Chondrocyte (in vitro differentiated cells): ENCODE measurements at regions not wholly inside any gene's neighbourhood (a gene's known extent, or its start where the extent isn't known, plus 50 kb on each side); places are given as distances from the start of the nearest gene placed in this dataset.

ENCODE experiments used
- DNase-seq: peaks from one replicate; pipeline ENCODE4 v3.0.0; 2021; ENCODE audit warnings: mixed read lengths, low spot score
- H3K27ac Mint-ChIP-seq: one replicate; pipeline ENCODE4 v1.8.0; 2021; ENCODE audit warnings: mild to moderate bottlenecking, moderate library complexity, mixed read lengths; ENCODE audit not compliant: unreplicated experiment
- H3K27me3 Mint-ChIP-seq: 2 replicates; pipeline ENCODE4 v1.8.0; 2021; ENCODE audit warnings: low read depth, mixed read lengths
- H3K36me3 Mint-ChIP-seq: 2 replicates; pipeline ENCODE4 v1.8.0; 2021; ENCODE audit warnings: low read depth, mixed read lengths
- H3K4me1 Mint-ChIP-seq: 2 replicates; pipeline ENCODE4 v1.8.0; 2021; ENCODE audit warnings: low read depth, mild to moderate bottlenecking, mixed read lengths
- H3K4me3 Mint-ChIP-seq: one replicate; pipeline ENCODE4 v1.8.0; 2021; ENCODE audit warnings: mild to moderate bottlenecking, moderate library complexity, mixed read lengths; ENCODE audit not compliant: unreplicated experiment
- H3K9me3 Mint-ChIP-seq: 2 replicates; pipeline ENCODE4 v1.8.0; 2021; ENCODE audit warnings: low read depth, mixed read lengths
- CTCF ChIP-seq: fragments of 200-600 bp; sonication (generic); IDR thresholded peaks from 2 replicates; pipeline ENCODE4 v1.5.0; 2021; ENCODE audit warnings: antibody characterized with exemption, mild to moderate bottlenecking, moderate library complexity

- TF ChIP-seq CTCF, result no peak
- no peak overlapping the region for H3K4me3 Mint-ChIP-seq
- no peaks in the 10 kb centered on the region for H3K36me3 Mint-ChIP-seq
- DNase-seq, result no peak
- H3K4me1 Mint-ChIP-seq, result no peaks in the 10 kb centered on the region
- no peak overlapping the region for H3K27ac Mint-ChIP-seq
- no peaks in the 10 kb centered on the region for H3K9me3 Mint-ChIP-seq
- peaks cover 2% of the 10 kb centered on the region for H3K27me3 Mint-ChIP-seq
These were observed 212.0 kb upstream of the ID2 start for GRCh38 chr2:8469709-8470493.

GRCh38 chr2:8472545-8473323 is 209.1 kb upstream of the ID2 start:
- no peak overlapping the region for H3K4me3 Mint-ChIP-seq
- H3K4me1 Mint-ChIP-seq, result no peaks in the 10 kb centered on the region
- DNase-seq, result no peak
- no peak overlapping the region for H3K27ac Mint-ChIP-seq
- no peaks in the 10 kb centered on the region for H3K36me3 Mint-ChIP-seq
- H3K9me3 Mint-ChIP-seq, result no peaks in the 10 kb centered on the region
- peaks cover 2% of the 10 kb centered on the region for H3K27me3 Mint-ChIP-seq
- TF ChIP-seq CTCF, result no peak

GRCh38 chr2:8475349-8476031 is 206.4 kb upstream of the ID2 start:
- no peak for DNase-seq
- H3K27me3 Mint-ChIP-seq, result no peaks in the 10 kb centered on the region
- H3K9me3 Mint-ChIP-seq, result no peaks in the 10 kb centered on the region
- H3K36me3 Mint-ChIP-seq, result no peaks in the 10 kb centered on the region
- no peak overlapping the region for H3K27ac Mint-ChIP-seq
- no peak for TF ChIP-seq CTCF
- H3K4me3 Mint-ChIP-seq, result no peak overlapping the region
- no peaks in the 10 kb centered on the region for H3K4me1 Mint-ChIP-seq

- no peak overlapping the region for H3K27ac Mint-ChIP-seq
- no peak for TF ChIP-seq CTCF
- H3K27me3 Mint-ChIP-seq, result peaks cover 2% of the 10 kb centered on the region
- no peaks in the 10 kb centered on the region for H3K4me1 Mint-ChIP-seq
- no peak for DNase-seq
- no peaks in the 10 kb centered on the region for H3K9me3 Mint-ChIP-seq
- H3K4me3 Mint-ChIP-seq, result no peak overlapping the region
- no peaks in the 10 kb centered on the region for H3K36me3 Mint-ChIP-seq
These were observed 204.0 kb upstream of the ID2 start for GRCh38 chr2:8477552-8478470.
